ENCODE measurements at regions not wholly inside any gene's neighbourhood (a gene's known extent, or its start where the extent isn't known, plus 50 kb on each side); places are given as distances from the start of the nearest gene placed in this dataset.

DNA sequence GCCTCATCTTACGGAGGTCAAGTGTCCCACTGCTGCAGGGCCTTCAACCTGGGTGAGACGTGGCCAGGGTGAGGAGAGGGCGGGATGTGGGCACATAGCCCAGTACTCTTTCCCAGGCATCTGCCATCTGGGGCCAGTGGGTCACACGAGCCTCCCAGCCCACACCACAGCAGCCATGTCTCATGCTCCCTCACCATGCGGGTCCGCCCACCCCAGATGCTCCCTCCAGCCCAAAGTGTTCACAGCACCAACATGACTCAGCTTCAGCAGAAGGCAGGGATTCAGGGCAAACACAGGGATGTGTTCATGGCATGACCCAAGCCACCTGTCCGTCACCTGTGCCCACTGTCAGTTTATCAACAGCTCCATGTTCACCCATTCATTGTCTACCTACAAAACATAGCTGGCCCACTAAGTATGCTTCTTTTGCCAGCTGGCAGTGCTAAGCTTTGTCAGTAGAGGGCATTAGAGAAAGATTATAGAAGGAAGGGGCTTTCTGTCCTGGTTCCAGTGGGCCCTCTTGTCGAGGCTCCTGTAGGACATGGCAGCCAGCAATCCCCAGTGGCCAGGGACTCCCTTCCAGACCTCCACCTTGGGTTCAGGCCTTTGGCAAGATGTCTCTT lies 109.2 kb downstream of the FOXF2 start:
- H3K4me3 ChIP-seq (ENCODE audit: control insufficient read depth, low read depth, low read length), result no peak overlapping the region
- TF ChIP-seq, protein P1, sequence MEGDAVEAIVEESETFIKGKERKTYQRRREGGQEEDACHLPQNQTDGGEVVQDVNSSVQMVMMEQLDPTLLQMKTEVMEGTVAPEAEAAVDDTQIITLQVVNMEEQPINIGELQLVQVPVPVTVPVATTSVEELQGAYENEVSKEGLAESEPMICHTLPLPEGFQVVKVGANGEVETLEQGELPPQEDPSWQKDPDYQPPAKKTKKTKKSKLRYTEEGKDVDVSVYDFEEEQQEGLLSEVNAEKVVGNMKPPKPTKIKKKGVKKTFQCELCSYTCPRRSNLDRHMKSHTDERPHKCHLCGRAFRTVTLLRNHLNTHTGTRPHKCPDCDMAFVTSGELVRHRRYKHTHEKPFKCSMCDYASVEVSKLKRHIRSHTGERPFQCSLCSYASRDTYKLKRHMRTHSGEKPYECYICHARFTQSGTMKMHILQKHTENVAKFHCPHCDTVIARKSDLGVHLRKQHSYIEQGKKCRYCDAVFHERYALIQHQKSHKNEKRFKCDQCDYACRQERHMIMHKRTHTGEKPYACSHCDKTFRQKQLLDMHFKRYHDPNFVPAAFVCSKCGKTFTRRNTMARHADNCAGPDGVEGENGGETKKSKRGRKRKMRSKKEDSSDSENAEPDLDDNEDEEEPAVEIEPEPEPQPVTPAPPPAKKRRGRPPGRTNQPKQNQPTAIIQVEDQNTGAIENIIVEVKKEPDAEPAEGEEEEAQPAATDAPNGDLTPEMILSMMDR (conservative IDR thresholded peaks at IDR 0.05; ENCODE audit: control insufficient read depth, insufficient read depth, low read depth, low read length), result peak; percentile 21
- peak; percentile 73 for DNase-seq (ENCODE audit: low read depth)

DNA sequence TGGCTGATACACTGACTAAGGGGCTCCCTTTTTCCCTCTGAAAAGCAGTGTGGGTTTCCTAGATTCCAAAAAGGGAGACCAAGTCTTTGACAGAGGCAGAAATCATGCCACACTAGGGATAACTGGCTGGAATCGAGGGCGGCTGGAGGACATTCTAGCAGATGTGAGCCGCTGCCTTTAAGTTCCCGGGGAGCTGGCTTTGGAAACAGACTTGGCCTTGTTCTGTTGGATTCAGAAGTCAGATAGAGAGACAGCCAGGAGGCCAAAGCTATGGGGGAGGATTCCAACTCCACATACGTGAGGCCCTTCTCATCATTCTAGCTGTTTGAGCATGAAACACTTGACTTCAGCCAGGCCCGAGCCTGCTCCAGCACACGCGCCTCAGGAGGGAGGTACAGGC lies 109.9 kb upstream of the FOXC1 start:
- no peak for DNase-seq (ENCODE audit: low read depth)
- H3K4me3 ChIP-seq (ENCODE audit: control insufficient read depth, low read depth, low read length), result no peak overlapping the region
- TF ChIP-seq, protein P1 (conservative IDR thresholded peaks at IDR 0.05; ENCODE audit: control insufficient read depth, insufficient read depth, low read depth, low read length), result no peak

DNA sequence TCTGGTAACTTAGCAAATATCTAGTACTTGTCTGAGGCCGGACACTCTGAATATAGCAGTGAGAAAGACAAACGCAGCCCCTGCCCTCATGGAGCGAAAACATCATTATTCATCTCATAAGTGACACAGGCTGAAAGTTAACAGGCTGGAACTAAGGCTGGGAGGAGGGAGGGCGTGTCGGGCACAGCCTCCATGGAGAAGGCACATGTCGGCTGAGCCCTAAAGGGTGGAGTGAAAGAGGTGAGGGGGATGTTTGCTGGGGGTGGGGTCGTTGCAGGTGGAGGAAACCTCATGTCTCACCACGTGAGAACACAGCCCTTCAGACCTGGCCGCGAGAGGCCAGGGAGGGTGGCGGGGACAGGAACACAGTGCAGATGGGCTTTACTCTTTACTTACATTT lies 108.8 kb upstream of the FOXC1 start:
- H3K4me3 ChIP-seq (ENCODE audit: control insufficient read depth, low read depth, low read length), result no peak overlapping the region
- TF ChIP-seq, protein P1 (conservative IDR thresholded peaks at IDR 0.05; ENCODE audit: control insufficient read depth, insufficient read depth, low read depth, low read length), result no peak
- DNase-seq (ENCODE audit: low read depth), result no peak

DNA sequence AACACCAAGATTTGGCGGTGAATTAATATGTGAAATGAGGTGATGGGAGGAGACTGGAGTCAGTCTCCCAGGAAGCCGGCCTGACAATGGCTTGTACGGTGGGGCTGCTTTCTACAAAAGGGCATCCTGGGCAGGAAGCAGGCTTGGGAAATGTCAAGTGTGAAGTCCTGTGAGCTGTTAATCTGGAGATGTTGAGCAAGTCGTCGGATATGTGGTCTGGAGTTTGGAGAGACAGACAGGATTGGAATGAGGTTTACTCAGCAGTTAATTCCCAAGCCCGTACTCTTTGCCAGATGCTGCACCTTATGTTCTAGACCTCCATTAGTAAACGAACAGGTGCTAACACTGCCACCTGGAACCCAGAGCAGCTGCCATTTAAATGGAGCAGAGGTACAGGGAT lies 107.7 kb upstream of the FOXC1 start:
- DNase-seq (ENCODE audit: low read depth), result peak; percentile 70
- no peak overlapping the region for H3K4me3 ChIP-seq (ENCODE audit: control insufficient read depth, low read depth, low read length)
- TF ChIP-seq, protein P1 (conservative IDR thresholded peaks at IDR 0.05; ENCODE audit: control insufficient read depth, insufficient read depth, low read depth, low read length), result no peak

DNA sequence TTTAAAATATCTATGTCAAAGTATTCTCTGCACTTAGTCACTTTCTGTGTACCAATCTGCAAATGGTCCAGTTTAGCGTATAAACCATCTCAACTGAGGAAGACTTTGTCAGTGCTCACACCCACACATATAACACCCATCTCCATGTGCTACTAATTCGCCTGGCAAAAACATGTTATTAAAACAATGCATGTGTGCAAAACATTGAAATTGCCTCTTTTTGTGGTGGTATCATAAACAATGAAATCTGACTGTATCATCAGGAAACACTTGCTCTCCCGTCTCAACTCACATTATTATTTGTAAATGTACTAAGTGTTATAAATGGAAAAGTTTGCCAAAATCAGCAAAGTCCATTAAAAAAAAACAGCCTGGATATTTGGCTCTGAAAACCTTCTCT lies 105.9 kb upstream of the FOXC1 start:
- no peak for DNase-seq (ENCODE audit: low read depth)
- TF ChIP-seq, protein P1 (conservative IDR thresholded peaks at IDR 0.05; ENCODE audit: control insufficient read depth, insufficient read depth, low read depth, low read length), result no peak

DNA sequence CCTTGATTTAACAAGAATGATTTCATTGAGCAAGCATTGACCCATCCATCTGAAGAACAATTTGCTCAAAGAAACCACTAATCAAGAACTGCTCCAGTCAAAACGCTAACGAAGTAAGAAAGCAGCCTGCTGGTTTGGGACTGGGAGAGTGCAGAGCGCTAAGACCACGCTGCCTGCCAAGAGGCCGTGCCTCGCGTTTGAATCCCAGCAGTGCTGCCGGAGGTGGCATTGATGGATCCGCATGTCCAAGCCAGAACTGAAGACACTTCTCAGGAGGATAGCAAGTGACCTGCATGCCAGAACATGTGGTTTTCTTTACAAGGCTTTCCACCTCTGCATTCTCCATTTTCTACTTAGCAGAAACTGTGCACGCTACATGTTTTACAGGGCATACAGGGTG lies 105.2 kb upstream of the FOXC1 start:
- no peak for DNase-seq (ENCODE audit: low read depth)
- H3K4me3 ChIP-seq (ENCODE audit: control insufficient read depth, low read depth, low read length), result no peak overlapping the region
- TF ChIP-seq, protein P1 (conservative IDR thresholded peaks at IDR 0.05; ENCODE audit: control insufficient read depth, insufficient read depth, low read depth, low read length), result no peak

More for the DNA sequence above, 105.9 kb upstream of the FOXC1 start:
- H3K4me3 ChIP-seq (ENCODE audit: control insufficient read depth, low read depth, low read length), result no peak overlapping the region

DNA sequence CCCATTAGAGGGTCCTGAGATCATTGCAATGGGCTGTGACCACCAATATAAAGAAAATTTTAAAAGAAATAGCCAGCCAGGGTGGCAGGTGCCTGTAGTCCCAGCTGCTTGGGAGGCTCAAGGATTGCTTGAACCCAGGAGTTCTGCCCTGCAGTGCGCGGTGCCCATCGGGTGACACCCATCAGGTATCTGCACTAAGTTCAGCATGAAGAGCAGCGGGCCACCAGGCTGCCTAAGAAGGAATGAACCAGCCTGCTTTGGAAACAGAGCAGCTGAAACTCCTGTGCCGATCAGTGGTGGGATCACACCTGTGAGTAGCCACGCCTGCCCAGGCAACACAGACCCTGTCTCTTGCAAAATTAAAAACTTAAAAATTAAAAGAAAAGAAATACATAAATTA lies 102.5 kb upstream of the FOXC1 start:
- no peak for DNase-seq (ENCODE audit: low read depth)
- TF ChIP-seq, protein P1 (conservative IDR thresholded peaks at IDR 0.05; ENCODE audit: control insufficient read depth, insufficient read depth, low read depth, low read length), result no peak
- no peak overlapping the region for H3K4me3 ChIP-seq (ENCODE audit: control insufficient read depth, low read depth, low read length)
